H1 (cell line): ENCODE measurements at regions not wholly inside any gene's neighbourhood (a gene's known extent, or its start where the extent isn't known, plus 50 kb on each side); places are given as distances from the start of the nearest gene placed in this dataset.

Source experiments
- POLR2A ChIP-seq, 2 experiments: IDR thresholded peaks; 1 replicate in 1 of 2; 2 replicates in 1 of 2; pipeline ENCODE4 v1.6.1; 2011; ENCODE audit warnings: low read depth in 2 of 2, low read length in 2 of 2, mild to moderate bottlenecking in 2 of 2; ENCODE audit errors: control extremely low read depth in 1 of 2
- POLR2AphosphoS5 ChIP-seq: IDR thresholded peaks from 2 replicates; pipeline ENCODE4 v1.6.1; 2011; ENCODE audit warnings: low read depth, low read length
- RBBP5 ChIP-seq: IDR thresholded peaks from 2 replicates; pipeline ENCODE4 v1.7.1; 2012; ENCODE audit warnings: low read depth, mild to moderate bottlenecking, inconsistent platforms, low read length, moderate library complexity, borderline replicate concordance
- SIN3A ChIP-seq, 2 experiments: IDR thresholded peaks in 1 of 2; conservative IDR thresholded peaks in 1 of 2; 2 replicates each; pipeline ENCODE4 v1.6.1; 2011 to 2012; ENCODE audit warnings: low read length in 2 of 2, improper control_type of control experiment in 1 of 2, low read depth in 1 of 2, mild to moderate bottlenecking in 1 of 2
- SUZ12 ChIP-seq: fragments of 200-600 bp; sonication (generic); IDR thresholded peaks from 2 replicates; pipeline ENCODE4 v1.6.1; 2012; ENCODE audit warnings: mild to moderate bottlenecking, inconsistent platforms, low read length, moderate library complexity, mixed read lengths
- TAF1 ChIP-seq: IDR thresholded peaks from 2 replicates; pipeline ENCODE4 v1.6.1; 2011; ENCODE audit warnings: mild to moderate bottlenecking, low read depth, low read length
- TCF12 ChIP-seq: IDR thresholded peaks from 2 replicates; pipeline ENCODE4 v1.6.1; 2011; ENCODE audit warnings: low read depth, mild to moderate bottlenecking, low read length
- ZNF274 ChIP-seq: IDR thresholded peaks from 2 replicates; pipeline ENCODE4 v1.7.0; 2012; ENCODE audit warnings: low read length, borderline replicate concordance; ENCODE audit errors: extremely low read depth
- TF ChIP-seq, protein P1 (sequence below), 3 experiments: IDR thresholded peaks; 1 replicate in 2 of 3; 2 replicates in 1 of 3; pipeline versions ENCODE4 v1.5.1 to v1.6.1; 2011; ENCODE audit warnings: low read length in 3 of 3, mild to moderate bottlenecking in 3 of 3, inconsistent platforms in 2 of 3, low read depth in 1 of 3, moderate library complexity in 1 of 3; ENCODE audit not compliant: insufficient read depth in 1 of 3; ENCODE audit errors: control extremely low read depth in 1 of 3
- TF ChIP-seq, protein P2 (sequence below): IDR thresholded peaks from 2 replicates; pipeline ENCODE4 v1.6.1; 2011; ENCODE audit warnings: low read depth, mild to moderate bottlenecking, low read length; ENCODE audit not compliant: insufficient read depth

DNA sequence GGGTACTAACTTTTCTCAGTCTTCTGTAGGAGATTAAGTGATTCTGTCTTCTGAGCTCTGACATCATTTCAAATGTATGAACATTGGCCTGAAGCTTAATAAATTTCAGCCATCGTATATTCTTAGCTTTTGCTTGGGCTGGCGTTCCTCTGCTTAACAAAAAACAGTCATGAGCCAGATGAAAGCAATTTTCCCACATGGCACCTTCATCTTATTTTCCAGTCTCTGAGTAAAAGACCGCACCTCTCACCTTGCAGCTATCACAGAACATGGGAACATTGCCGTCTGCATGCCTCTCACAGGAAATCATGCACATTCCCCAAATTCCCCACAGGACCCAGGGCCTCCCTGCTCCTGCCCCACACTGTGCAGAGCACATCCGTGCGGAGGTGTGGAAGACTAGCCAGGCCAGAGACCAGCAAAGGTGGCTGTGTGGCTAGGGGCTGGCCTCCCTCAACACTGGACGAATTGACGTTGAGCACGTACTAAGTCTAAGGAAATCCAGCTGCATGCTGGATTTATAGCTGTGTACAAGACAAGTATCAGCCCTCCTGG, 531.8 kb upstream of the ID2 start:
- no peak for TF ChIP-seq TAF1
- TF ChIP-seq SUZ12 = no peak
- TF ChIP-seq, protein P1, sequence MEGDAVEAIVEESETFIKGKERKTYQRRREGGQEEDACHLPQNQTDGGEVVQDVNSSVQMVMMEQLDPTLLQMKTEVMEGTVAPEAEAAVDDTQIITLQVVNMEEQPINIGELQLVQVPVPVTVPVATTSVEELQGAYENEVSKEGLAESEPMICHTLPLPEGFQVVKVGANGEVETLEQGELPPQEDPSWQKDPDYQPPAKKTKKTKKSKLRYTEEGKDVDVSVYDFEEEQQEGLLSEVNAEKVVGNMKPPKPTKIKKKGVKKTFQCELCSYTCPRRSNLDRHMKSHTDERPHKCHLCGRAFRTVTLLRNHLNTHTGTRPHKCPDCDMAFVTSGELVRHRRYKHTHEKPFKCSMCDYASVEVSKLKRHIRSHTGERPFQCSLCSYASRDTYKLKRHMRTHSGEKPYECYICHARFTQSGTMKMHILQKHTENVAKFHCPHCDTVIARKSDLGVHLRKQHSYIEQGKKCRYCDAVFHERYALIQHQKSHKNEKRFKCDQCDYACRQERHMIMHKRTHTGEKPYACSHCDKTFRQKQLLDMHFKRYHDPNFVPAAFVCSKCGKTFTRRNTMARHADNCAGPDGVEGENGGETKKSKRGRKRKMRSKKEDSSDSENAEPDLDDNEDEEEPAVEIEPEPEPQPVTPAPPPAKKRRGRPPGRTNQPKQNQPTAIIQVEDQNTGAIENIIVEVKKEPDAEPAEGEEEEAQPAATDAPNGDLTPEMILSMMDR (IDR thresholded peaks at IDR 0.05; ENCODE audit: control extremely low read depth in 1 of 3, insufficient read depth in 1 of 3, low read depth in 1 of 3, low read length in 3 of 3) = no peak
- TF ChIP-seq, protein P2, sequence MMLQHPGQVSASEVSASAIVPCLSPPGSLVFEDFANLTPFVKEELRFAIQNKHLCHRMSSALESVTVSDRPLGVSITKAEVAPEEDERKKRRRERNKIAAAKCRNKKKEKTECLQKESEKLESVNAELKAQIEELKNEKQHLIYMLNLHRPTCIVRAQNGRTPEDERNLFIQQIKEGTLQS = no peak
- no peak for TF ChIP-seq TCF12
- no peak for TF ChIP-seq SIN3A (conservative IDR thresholded peaks at IDR 0.05 in 1 of 2, IDR thresholded peaks at IDR 0.05 in 1 of 2; ENCODE audit: low read depth in 1 of 2, low read length in 2 of 2)
- no peak for TF ChIP-seq RBBP5
- no peak for TF ChIP-seq ZNF274
- no peak for TF ChIP-seq POLR2A (IDR thresholded peaks at IDR 0.05; ENCODE audit: control extremely low read depth in 1 of 2, low read depth in 2 of 2, low read length in 2 of 2)
- no peak for TF ChIP-seq POLR2AphosphoS5
